T-helper 9 cell (primary cell): ENCODE measurements at regions not wholly inside any gene's neighbourhood (a gene's known extent, or its start where the extent isn't known, plus 50 kb on each side); places are given as distances from the start of the nearest gene placed in this dataset.

Source experiments
- DNase-seq: peaks from one replicate; pipeline ENCODE4 v3.0.0-alpha.2; 2020

DNA sequence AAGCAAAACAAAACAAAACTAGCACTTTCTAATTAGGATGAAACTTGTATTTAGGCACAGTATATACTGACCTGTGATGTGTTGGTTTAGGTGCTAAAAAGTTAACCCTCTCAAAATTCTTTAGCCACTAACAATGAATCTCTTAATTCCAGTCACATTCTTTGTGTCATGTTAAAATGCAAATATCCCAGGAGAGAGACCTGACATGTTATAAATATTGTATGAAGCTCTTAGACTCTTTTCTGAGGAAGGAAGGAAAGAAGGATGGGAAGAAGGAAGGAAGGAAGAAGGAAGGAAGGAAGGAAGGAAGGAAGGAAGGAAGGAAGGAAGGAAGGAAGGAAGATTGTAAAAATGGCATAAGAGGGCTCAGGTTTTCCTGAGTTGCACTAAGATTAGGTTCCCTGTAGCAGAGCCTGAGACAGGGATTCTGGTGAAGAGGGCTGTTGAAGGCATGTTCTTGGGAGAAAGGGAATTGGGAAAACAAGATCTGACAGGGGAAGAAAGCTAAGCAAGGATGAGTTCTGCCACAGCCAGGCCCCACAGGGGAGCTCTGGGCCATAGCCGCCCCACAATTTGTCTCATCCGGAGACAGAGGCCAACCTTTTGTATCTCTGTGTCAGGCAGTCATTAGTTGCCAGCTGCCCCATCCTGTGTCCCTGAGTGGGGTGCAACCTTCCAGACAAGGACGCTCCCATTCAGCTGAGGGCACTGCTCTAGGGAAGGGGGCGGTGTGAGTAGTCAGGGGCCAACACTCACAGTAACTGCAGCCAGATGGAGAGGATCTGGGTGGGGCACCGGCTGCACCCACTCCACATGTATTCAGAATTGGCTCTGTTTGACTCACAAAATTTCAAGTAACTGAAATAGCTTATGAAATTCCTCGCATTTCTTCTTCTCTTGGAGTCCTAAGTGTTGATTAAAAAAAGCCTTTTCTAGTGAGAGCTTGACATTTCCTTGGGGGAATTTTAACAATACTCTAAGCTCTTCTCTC lies 189.3 kb upstream of the ARG1 start:
- no peak for DNase-seq

- DNase-seq = no peak
These were observed 185.2 kb upstream of the ARG1 start for GRCh38 chr6:131387562-131388447.

GRCh38 chr6:131390322-131390721 lies 182.7 kb upstream of the ARG1 start:
- no peak for DNase-seq

GRCh38 chr6:131391116-131391515 lies 181.9 kb upstream of the ARG1 start:
- DNase-seq = no peak

- no peak for DNase-seq
These were observed 179.6 kb upstream of the ARG1 start for GRCh38 chr6:131393433-131393832.

- DNase-seq = no peak
These were observed 178.1 kb upstream of the ARG1 start for GRCh38 chr6:131394768-131395432.

GRCh38 chr6:131398176-131398575 lies 174.8 kb upstream of the ARG1 start:
- no peak for DNase-seq

GRCh38 chr6:131399433-131399832 lies 173.6 kb upstream of the ARG1 start:
- DNase-seq = no peak

- no peak for DNase-seq
These were observed 172.8 kb upstream of the ARG1 start for GRCh38 chr6:131400054-131400778.

GRCh38 chr6:131400779-131401496 lies 172.1 kb upstream of the ARG1 start:
- DNase-seq = no peak

GRCh38 chr6:131408811-131409210 lies 164.2 kb upstream of the ARG1 start:
- DNase-seq = no peak

- DNase-seq = no peak
These were observed 162.2 kb upstream of the ARG1 start for GRCh38 chr6:131410785-131411184.

DNA sequence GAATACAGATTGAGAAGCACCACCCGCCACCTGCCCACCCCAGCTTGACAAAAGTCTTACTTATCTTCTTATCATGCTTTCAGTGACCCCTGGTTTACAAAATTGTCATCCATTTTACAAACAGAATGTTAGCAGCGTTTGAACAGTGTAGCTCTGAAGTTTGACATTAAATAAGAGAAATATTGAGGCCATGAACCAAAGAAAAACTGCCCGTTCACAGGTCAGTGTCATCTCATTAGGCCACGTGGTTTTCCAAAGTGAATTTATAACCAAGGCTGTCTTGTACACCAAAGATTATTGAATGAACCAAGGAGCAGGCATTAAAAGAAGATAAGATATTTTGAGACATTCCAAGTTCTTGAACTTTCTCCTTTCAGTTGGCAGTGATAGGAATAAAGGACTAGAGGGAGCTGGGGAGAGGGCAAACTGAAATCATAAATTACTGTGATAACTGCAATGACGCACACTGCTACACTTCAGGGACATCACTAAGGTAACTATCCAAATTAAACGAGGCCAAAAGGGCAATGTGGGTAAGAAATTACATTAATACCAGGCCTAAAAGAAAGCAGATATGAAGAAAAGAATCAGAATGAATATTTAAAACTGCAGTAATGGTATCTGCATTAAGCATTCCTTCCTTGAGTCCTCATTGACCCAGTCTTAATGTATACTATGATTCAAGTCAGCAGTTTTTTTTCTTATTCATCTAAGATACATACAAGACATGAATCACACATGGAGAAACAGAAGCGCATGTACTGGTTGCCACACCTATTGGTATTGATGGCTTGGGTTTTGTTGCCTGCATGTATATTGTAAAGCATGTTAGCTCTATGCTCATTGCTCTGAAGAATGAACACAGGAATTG lies 159.8 kb upstream of the ARG1 start:
- no peak for DNase-seq

- DNase-seq = no peak
These were observed 159.2 kb upstream of the ARG1 start for GRCh38 chr6:131413831-131414191.

- DNase-seq = no peak
These were observed 158.1 kb upstream of the ARG1 start for GRCh38 chr6:131414956-131415355.

DNA sequence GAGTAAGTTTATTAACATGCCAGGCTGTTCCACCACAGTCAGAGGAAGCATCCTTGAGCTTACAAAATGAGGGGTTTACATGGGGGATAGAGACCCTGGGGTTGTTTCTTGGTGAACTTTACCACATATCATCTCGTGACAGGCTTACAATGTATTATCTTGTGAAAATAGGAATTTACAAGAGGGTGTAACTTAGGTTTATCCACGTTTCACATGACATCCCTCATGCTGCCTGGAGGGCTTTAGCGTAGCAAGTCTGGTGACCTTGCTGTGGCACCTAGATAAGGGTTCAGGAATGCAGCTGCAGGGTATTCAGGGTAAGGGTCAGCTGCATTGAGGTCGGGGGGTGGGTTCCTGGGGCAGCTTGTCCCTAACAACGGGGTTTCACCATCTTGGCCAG lies 154.6 kb upstream of the ARG1 start:
- no peak for DNase-seq

DNA sequence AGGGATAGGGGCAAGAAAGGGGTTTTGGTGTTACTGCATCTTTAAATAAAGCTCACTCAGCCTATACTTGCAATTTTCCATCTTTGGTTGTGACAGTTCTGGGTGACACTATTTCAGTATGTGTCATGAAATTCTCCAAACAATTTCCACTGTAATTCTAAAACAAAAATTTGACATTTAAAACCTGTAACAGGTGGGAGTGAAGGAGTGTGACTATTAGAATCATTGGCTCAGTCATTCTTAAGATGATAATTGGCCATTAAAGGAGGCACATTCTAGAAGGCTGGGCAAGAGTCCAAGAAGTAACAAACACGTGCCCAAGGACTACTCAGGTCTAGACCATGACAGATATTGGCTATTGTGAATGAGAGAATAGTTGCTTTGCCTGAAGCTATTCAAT lies 153.3 kb upstream of the ARG1 start:
- no peak for DNase-seq

- DNase-seq = no peak
These were observed 149.0 kb upstream of the ARG1 start for GRCh38 chr6:131424016-131424415.

DNA sequence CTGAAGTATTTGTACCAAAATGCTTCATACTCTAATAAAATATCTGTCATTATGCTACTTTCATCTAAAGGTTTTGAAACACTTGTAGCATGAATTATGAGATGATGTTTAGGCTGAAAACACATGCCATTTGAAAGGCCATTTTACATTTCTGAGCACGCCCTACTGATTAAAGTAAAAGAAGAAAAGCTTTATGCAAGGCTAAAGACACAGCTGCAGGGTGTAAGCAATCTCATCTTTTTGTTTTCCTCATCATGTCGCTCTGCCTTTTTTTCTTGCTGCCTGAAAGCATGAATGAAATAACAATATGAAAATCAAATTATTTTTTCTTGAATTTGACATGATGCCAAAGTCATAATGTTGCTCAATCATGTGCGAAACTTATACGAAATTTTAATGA lies 148.6 kb upstream of the ARG1 start:
- DNase-seq = no peak

- no peak for DNase-seq
These were observed 145.5 kb upstream of the ARG1 start for GRCh38 chr6:131427434-131428058.
